BJ (cell line): ENCODE measurements at regions not wholly inside any gene's neighbourhood (a gene's known extent, or its start where the extent isn't known, plus 50 kb on each side); places are given as distances from the start of the nearest gene placed in this dataset.

Experiments
- CTCF ChIA-PET: fragments of 350-600 bp; formaldehyde crosslinking; extraction: SDS; loops from one replicate; lab custom pipeline; 2021; ENCODE audit warnings: antibody characterized with exemption, inconsistent platforms; lab: Yijun Ruan, JAX
- POLR2A ChIA-PET: fragments of 300-600 bp; sonication (Branson Sonifier 250); formaldehyde crosslinking; extraction: SDS; loops from one replicate; lab custom pipeline; 2021; ENCODE audit warnings: antibody characterized with exemption; lab: Charles Lee
- DNase-seq: peaks from one replicate; pipeline ENCODE4 v3.0.0-alpha.2; 2011; ENCODE audit warnings: low read depth
- H3K27me3 ChIP-seq: 2 replicates; pipeline ENCODE4 v1.6.0; 2011; ENCODE audit warnings: low read length; ENCODE audit not compliant: control insufficient read depth, insufficient read depth
- H3K36me3 ChIP-seq: 2 replicates; pipeline ENCODE4 v1.5.1; 2011; ENCODE audit warnings: low read length; ENCODE audit not compliant: control insufficient read depth, insufficient read depth
- H3K4me3 ChIP-seq: 2 replicates; pipeline ENCODE4 v1.5.1; 2011; ENCODE audit warnings: low read depth, mild to moderate bottlenecking, control low read depth, low read length
- TF ChIP-seq, protein P1 (sequence below): IDR thresholded peaks from 2 replicates; pipeline ENCODE4 v1.5.1; 2011; ENCODE audit warnings: low read depth, mild to moderate bottlenecking, control low read depth, inconsistent platforms, low read length, moderate library complexity; ENCODE audit not compliant: insufficient read depth

DNA sequence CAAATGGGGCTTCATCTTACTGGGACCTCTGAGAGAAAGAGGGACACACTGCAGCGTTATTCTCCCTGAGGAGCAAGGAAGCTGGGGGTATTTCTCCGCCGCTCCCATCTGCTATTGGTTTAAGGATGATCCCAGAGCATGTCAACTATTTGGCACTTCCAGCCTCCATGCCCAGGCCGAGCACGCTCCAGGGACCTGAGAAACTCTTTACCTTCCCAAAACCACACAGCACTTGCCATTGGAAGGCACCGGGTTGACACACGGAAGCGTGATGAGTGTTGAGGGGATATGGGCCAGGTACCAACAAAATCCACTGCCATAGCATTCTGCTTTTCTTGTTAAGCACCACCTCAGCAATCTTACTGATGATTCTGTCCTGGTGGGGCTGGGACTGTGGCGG lies 92.4 kb upstream of the SLC24A3 start:
- ChIA-PET CTCF (no interaction called here), POLR2A (no interaction called here)
- TF ChIP-seq, protein P1, sequence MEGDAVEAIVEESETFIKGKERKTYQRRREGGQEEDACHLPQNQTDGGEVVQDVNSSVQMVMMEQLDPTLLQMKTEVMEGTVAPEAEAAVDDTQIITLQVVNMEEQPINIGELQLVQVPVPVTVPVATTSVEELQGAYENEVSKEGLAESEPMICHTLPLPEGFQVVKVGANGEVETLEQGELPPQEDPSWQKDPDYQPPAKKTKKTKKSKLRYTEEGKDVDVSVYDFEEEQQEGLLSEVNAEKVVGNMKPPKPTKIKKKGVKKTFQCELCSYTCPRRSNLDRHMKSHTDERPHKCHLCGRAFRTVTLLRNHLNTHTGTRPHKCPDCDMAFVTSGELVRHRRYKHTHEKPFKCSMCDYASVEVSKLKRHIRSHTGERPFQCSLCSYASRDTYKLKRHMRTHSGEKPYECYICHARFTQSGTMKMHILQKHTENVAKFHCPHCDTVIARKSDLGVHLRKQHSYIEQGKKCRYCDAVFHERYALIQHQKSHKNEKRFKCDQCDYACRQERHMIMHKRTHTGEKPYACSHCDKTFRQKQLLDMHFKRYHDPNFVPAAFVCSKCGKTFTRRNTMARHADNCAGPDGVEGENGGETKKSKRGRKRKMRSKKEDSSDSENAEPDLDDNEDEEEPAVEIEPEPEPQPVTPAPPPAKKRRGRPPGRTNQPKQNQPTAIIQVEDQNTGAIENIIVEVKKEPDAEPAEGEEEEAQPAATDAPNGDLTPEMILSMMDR = no peak
- Histone ChIP-seq H3K27me3 (no peaks in the 10 kb centered on the region), H3K4me3 (no peak overlapping the region), H3K36me3 (no peaks in the 10 kb centered on the region)
- no peak for DNase-seq

DNA sequence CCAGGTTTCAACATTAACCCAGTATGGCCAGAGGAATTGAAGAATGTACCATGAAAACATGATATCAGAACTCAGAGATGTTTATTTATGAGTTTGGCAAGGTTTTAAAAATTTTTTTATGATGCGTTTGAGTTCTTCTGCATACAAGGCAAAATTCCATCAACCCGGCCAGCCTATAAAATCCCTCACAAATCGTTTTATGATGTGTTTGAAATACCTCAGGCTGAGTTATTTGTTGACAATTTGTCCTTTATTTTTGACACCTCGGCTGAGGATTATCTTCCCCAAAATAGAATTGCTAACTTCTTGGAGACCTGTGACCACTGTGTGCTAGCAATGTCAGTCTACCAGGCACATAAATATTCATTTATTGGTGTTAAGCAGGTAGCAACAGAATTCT lies 91.9 kb upstream of the SLC24A3 start:
- TF ChIP-seq, protein P1 = no peak
- Histone ChIP-seq H3K36me3 (no peaks in the 10 kb centered on the region), H3K4me3 (no peak overlapping the region), H3K27me3 (no peaks in the 10 kb centered on the region)
- ChIA-PET CTCF (no interaction called here), POLR2A (no interaction called here)
- peak; percentile 16 for DNase-seq

DNA sequence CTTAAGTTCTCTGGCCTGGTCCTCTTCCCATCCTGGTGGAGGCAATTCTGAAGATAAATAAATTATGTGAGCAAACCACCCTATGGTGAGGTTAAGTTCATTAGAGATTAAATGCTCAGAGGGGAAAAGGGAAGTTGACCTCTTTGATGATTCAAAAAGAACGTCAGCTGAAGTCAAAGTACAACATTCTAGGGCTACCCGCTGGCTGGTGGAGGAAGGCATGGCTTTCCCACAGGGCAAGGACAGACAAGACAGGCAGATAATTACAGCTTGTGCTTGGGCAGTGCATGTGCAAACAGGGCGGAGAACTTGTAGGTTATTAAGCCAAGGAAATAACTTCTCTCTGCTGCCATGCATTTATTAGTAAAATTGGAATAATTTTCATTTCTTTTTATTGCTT lies 91.0 kb upstream of the SLC24A3 start:
- Histone ChIP-seq H3K4me3 (no peak overlapping the region), H3K36me3 (no peaks in the 10 kb centered on the region), H3K27me3 (no peaks in the 10 kb centered on the region)
- DNase-seq = no peak
- CTCF ChIA-PET = no interaction called here
- POLR2A ChIA-PET = no interaction called here
- TF ChIP-seq, protein P1 = no peak

DNA sequence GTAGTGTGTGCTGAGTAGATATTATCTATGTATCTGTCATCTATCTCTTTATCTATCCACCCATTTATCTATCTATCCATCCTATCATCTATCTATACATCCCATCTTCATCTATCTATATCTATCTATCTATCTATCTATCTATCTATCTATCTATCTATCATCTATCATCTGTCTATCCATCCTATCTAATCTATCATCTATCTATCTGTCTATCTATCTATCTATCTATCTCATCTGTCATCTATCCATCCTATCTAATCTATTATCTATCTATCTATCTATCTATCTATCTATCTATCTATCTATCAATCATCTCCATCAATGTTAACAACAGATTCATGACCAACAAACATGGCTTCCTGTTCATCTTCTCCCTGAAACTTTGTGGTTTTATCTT lies 90.5 kb upstream of the SLC24A3 start:
- no peaks in the 10 kb centered on the region for H3K36me3 ChIP-seq
- H3K27me3 ChIP-seq = no peaks in the 10 kb centered on the region
- TF ChIP-seq, protein P1 = no peak
- DNase-seq = no peak
- H3K4me3 ChIP-seq = no peak overlapping the region
- ChIA-PET POLR2A (no interaction called here), CTCF (no interaction called here)

DNA sequence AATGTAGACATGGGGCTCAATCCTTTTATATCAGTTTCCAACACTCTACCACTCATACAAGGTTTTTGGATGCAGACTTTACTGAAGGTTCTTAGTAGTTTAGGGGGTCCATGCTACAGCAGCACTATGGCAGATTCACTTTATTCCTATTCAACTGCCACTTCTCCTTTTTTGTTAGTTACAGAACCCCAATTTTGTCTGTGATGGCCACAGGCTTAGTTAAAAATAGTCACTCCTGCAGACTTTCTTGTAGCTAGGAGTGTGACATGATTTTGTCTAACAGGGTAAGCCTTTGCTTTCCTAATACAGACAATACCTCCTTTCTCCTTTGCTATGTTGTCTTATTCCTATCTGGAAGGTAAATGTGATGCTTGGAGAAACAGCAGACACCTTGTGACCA lies 90.0 kb upstream of the SLC24A3 start:
- DNase-seq = no peak
- Histone ChIP-seq H3K27me3 (no peaks in the 10 kb centered on the region), H3K36me3 (no peaks in the 10 kb centered on the region), H3K4me3 (no peak overlapping the region)
- CTCF ChIA-PET = no interaction called here
- TF ChIP-seq, protein P1 = no peak
- POLR2A ChIA-PET = no interaction called here
